ENCODE measurements at regions not wholly inside any gene's neighbourhood (a gene's known extent, or its start where the extent isn't known, plus 50 kb on each side); places are given as distances from the start of the nearest gene placed in this dataset.

- no peak overlapping the region for H3K27ac ChIP-seq (ENCODE audit: low read length)
- no peaks in the 10 kb centered on the region for H3K79me2 ChIP-seq (replicated peaks; ENCODE audit: insufficient read depth, low read length)
- H3K9me2 ChIP-seq (ENCODE audit: insufficient read depth, low read length) = no peaks in the 10 kb centered on the region
- no peaks in the 10 kb centered on the region for H3F3A ChIP-seq (ENCODE audit: insufficient read depth, low read length, poor library complexity, severe bottlenecking)
- H3K9me3 ChIP-seq (ENCODE audit: low read length) = no peaks in the 10 kb centered on the region
- no peak overlapping the region for H3K4me3 ChIP-seq (ENCODE audit: low read length)
- H3K4me2 ChIP-seq (ENCODE audit: low read length) = no peak overlapping the region
- H4K20me1 ChIP-seq (ENCODE audit: insufficient read depth) = no peaks in the 10 kb centered on the region
- no peaks in the 10 kb centered on the region for H3K36me3 ChIP-seq (ENCODE audit: insufficient read depth, low read length)
- H2AFZ ChIP-seq (ENCODE audit: low read depth, low read length) = no peak overlapping the region
- no peaks in the 10 kb centered on the region for H3K27me3 ChIP-seq (ENCODE audit: insufficient read depth, low read depth, low read length)
- TF ChIP-seq TAF1 (IDR thresholded peaks at IDR 0.05; ENCODE audit: low read depth) = no peak
- TF ChIP-seq RAD21 (conservative IDR thresholded peaks at IDR 0.05) = no peak
- TF ChIP-seq MXI1 (conservative IDR thresholded peaks at IDR 0.05; ENCODE audit: poor library complexity, severe bottlenecking) = no peak
- no peak for TF ChIP-seq POLR2AphosphoS5 (IDR thresholded peaks at IDR 0.05)
- TF ChIP-seq REST (IDR thresholded peaks at IDR 0.05; ENCODE audit: borderline replicate concordance) = no peak
- TF ChIP-seq EP300 (conservative IDR thresholded peaks at IDR 0.05; ENCODE audit: poor library complexity, severe bottlenecking) = no peak
- TF ChIP-seq CTCF (IDR thresholded peaks at IDR 0.05; ENCODE audit: poor library complexity, severe bottlenecking) = no peak
- TF ChIP-seq EZH2 (IDR thresholded peaks at IDR 0.05; ENCODE audit: borderline replicate concordance, insufficient read depth, low read length, poor library complexity, severe bottlenecking) = no peak
- no peak for TF ChIP-seq SMC3 (conservative IDR thresholded peaks at IDR 0.05; ENCODE audit: poor library complexity)
- no peak overlapping the region for H3K9ac ChIP-seq (ENCODE audit: low read length)
Measured at GRCh38 chr2:207225773-207226172, 60.0 kb upstream of the KLF7 start.

- no peaks in the 10 kb centered on the region for H3K79me2 ChIP-seq (replicated peaks; ENCODE audit: insufficient read depth, low read length)
- H3K9me2 ChIP-seq (ENCODE audit: insufficient read depth, low read length) = no peaks in the 10 kb centered on the region
- TF ChIP-seq RAD21 (conservative IDR thresholded peaks at IDR 0.05) = no peak
- TF ChIP-seq TAF1 (IDR thresholded peaks at IDR 0.05; ENCODE audit: low read depth) = no peak
- no peak for TF ChIP-seq POLR2AphosphoS5 (IDR thresholded peaks at IDR 0.05)
- TF ChIP-seq REST (IDR thresholded peaks at IDR 0.05; ENCODE audit: borderline replicate concordance) = no peak
- TF ChIP-seq SMC3 (conservative IDR thresholded peaks at IDR 0.05; ENCODE audit: poor library complexity) = no peak
- TF ChIP-seq EP300 (conservative IDR thresholded peaks at IDR 0.05; ENCODE audit: poor library complexity, severe bottlenecking) = no peak
- TF ChIP-seq EZH2 (IDR thresholded peaks at IDR 0.05; ENCODE audit: borderline replicate concordance, insufficient read depth, low read length, poor library complexity, severe bottlenecking) = no peak
- TF ChIP-seq CTCF (IDR thresholded peaks at IDR 0.05; ENCODE audit: poor library complexity, severe bottlenecking) = no peak
- TF ChIP-seq MXI1 (conservative IDR thresholded peaks at IDR 0.05; ENCODE audit: poor library complexity, severe bottlenecking) = no peak
- no peaks in the 10 kb centered on the region for H3K9me3 ChIP-seq (ENCODE audit: low read length)
- H3F3A ChIP-seq (ENCODE audit: insufficient read depth, low read length, poor library complexity, severe bottlenecking) = no peaks in the 10 kb centered on the region
- H4K20me1 ChIP-seq (ENCODE audit: insufficient read depth) = no peaks in the 10 kb centered on the region
- H2AFZ ChIP-seq (ENCODE audit: low read depth, low read length) = no peak overlapping the region
- H3K36me3 ChIP-seq (ENCODE audit: insufficient read depth, low read length) = no peaks in the 10 kb centered on the region
- H3K27ac ChIP-seq (ENCODE audit: low read length) = no peak overlapping the region
- no peak overlapping the region for H3K9ac ChIP-seq (ENCODE audit: low read length)
- no peak overlapping the region for H3K4me3 ChIP-seq (ENCODE audit: low read length)
- no peaks in the 10 kb centered on the region for H3K27me3 ChIP-seq (ENCODE audit: insufficient read depth, low read depth, low read length)
- H3K4me2 ChIP-seq (ENCODE audit: low read length) = no peak overlapping the region
Measured at GRCh38 chr2:207226243-207226642, 60.5 kb upstream of the KLF7 start.
